ENCODE measurements at regions not wholly inside any gene's neighbourhood (a gene's known extent, or its start where the extent isn't known, plus 50 kb on each side); places are given as distances from the start of the nearest gene placed in this dataset.
"Not testable (repeated sequence)": the region's sequence is repeated elsewhere in the genome, so short reads cannot be mapped to it uniquely, and the experiment has no call there.

DNA sequence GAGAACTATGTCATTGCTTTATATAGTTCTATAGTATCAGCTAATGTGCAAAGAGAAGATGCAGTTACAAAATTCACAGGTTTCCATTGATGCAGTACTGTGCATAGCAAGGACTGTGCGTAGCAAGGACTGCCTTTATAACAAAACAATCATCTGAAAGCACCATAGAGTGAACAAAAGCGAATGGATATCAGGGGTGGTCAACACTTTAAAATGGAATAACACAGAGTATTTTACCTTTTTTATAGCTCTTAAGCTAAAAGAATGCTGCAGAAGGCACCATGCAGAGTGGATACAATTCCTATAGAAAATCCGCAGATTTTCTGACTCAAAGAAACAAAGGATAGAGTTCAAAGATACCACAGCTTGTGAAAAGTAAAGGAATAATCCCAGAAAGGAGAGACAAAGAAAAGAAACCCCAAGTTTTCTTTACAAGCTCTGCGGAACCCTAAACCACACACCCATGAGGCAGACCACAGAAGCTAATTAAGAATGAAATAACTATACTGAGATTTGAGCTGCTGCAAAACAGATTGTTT is 229.9 kb upstream of the DTNA start:
- no peak for DNase-seq (ENCODE audit: low read depth)

DNA sequence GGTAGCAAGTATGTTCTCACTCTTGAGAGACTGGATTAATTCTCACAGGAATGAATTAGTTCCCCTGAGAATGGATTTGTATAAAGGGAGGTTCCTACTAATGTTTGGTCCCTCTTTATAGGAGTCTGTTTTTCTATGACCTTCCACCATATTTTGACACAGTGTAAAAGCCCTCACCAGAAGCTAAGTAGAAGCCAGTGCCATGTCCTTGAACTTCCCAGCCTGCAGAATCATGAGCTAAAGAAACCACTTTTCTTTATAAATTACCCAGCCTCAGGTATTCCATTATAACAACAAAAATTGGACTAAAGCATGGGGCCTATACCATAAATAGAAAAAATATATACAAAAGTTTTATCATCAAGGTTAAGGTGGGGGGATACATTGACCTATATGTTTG is 227.9 kb upstream of the DTNA start:
- no peak for DNase-seq (ENCODE audit: low read depth)

DNA sequence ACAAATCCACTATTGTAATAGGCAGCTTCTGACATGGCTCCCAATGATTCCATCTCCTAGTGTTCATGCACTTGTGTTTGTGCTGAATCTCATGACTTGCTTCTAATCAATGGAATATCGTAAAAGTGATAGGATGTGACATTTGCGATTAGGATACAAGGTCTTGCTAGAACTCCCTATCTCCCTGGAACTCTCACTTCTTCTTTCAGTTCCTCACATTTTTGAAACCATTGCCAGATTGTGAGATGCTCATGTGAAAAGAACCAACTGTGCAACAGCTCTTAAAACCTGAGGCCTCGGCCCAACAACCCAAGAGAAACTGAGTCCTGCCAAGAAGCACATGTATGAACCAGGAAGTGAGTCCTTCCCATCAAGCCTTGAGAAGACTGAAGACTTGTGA is 226.9 kb upstream of the DTNA start:
- no peak for DNase-seq (ENCODE audit: low read depth)

DNA sequence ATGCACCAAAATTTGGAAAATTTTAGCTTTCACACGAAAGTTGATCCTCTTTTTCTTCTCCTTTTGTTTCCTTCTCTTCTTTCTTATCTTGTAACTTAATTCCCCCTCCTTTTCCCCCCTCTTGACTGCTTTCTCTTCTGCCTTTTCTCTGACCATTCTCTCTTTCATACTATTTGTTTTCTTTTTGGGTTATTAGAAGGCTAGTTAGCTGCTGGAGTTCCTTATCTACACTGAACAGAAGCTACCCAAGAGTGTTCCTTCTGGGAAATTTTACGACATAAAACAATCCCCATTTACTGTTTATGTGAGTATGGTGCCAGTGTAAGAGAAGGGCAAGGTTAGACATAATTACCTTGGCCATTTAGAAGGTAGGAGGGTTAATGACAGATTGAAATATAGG is 218.4 kb upstream of the DTNA start:
- DNase-seq (ENCODE audit: low read depth), result no peak

DNA sequence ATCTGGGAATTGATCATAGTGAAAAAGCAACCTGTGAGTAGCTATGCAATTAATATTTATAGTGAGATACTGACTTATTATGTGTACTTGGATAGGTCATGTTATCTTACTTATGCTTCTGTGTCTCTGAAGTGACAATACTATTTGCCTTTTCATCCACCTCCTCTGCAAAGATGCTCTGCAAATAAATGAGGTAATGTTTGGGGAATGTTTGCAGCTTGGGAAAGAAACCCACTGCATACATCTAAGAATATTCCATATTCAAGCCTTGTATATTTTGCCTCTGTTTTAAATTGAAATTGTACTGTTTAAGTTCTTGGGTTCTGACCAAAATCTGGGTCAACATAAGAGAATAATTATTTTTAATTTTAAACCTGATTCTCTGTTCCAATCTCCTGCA is 217.4 kb upstream of the DTNA start:
- DNase-seq (ENCODE audit: low read depth), result no peak

DNA sequence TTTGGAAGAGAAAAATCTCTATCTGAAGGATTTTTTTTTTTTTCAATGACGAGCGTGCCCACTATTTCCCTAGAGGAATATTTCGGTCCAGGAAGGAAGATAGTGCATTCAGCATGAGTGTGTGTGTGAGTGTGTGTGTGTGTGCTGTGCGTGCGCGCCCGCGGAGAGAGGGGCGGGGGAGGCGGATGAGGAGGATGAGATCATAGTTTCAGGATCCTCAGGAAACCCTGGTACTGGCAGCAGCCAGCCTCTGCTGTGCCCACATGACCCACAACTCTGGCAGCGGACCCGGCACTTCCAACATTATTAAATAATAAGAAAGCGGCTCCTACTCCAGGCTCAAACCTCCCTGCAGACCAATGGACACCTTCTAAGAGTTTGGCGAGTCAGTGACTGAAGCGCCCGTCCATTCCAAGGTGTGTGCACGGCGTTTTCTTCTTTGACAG is 217.0 kb upstream of the DTNA start:
- peak; percentile 54 for DNase-seq (ENCODE audit: low read depth)

DNA sequence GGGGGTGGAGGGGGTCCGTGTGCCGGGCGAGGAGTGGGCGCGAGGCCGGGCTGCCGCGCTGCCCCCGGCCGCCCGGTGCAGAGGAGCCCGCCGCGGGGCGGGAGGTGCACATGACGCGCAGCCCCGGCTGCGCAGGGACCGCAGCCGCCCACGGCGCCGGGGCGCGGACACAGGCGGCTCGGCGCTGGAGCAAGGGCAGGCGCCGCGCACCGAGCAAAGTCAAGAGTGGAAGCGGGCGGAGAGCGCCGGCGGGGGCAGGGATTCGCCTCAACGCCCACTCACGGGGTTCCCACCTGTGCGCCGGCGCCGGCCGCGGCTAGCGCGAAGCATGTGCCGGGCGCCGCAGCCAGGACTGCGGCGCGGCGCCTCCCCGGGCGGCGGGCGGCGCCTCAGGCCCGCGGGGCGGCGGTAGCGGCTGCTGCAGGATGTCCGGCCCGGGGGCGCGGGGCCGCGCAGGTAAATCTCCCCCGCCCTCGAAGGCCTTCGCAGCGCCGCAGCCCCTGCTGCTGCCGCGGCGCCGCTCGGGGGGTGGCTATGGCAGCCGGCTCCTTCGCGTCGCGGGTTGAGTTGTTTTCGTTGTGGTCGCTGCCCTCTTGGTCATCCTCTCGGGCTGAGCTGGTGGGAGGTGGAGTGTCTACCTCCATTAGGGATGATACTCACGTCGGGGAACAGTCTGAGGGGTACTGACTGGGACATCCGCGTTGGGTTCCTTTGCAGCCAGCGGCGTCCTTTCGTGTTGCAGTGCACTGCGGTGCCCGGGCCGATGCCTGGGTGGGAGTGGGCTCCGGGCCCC is 216.3 kb upstream of the DTNA start:
- no peak for DNase-seq (ENCODE audit: low read depth)

DNA sequence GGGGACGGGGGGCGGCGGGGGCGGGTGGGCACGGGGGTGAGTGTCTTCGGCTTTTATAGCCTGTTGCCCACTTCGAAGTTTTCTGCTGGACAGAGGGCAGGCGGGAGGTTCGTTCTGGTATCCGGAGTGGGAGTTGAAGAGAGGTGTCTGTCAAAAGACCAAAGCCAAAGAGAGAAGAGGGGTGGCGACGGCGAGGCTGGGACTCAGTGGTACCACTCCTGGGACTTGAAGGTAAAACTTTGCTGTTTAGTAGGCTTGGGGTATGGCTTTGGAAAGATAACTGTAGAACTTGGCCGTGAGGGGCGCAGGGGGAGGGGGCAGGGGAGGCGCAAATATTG is 215.8 kb upstream of the DTNA start:
- no peak for DNase-seq (ENCODE audit: low read depth)

DNA sequence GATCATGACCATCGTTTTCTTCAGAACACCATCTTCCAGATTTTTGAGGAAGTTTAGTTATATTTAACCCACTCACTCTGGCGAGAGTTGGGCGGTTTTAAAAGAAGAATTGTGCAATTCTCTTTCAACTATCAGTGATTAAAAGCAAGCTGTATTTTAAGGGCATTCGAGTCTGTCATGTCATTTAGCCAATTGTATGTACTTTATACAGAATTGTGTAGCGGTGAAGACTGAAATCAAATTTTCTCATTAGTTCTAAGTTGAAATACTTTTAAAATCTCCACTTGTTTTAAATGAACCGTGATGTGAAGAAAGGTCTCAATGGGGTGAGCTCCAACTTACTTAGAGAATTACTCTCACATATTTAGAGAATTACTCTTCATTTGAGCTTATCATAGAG is 214.6 kb upstream of the DTNA start:
- no peak for DNase-seq (ENCODE audit: low read depth)

DNA sequence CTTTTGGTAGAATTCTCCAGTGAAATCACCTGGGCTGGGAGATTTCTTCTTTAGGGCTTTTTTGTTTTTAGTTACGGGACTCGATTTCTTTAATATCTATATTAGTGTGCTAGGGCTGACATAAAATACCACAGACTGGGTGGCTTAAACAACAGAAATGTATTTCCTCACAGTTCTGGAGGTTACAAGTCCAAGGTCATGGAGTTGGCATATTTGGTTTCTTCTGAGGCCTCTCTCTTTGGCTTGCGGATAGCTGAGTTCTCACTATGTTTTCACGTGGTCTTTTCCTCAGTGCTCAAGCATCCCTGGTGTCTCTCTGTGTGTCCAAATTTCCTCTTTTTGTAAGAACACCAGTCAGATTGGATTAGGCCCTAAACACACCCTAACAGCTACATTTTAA is 208.5 kb upstream of the DTNA start:
- DNase-seq (ENCODE audit: low read depth), result no peak

DNA sequence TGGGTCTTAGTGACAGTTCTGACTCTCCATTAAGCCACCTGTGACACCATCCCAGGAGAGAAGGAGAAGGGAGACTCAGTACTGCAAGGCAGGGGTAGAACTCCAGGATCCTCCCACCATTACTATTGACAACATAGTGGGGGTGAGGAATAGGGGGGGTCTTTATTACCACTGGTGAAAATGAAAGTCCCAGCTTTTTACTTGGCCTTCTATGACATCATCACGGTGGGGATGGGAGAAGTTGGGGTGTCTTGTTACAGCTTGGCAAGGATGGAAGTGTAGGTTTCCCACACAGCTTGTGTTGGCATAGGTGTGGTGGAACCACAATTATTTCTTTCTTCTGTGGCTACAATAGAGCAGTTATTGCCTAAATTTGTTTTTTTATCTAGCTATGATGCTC is 203.9 kb upstream of the DTNA start:
- DNase-seq (ENCODE audit: low read depth), result no peak

DNA sequence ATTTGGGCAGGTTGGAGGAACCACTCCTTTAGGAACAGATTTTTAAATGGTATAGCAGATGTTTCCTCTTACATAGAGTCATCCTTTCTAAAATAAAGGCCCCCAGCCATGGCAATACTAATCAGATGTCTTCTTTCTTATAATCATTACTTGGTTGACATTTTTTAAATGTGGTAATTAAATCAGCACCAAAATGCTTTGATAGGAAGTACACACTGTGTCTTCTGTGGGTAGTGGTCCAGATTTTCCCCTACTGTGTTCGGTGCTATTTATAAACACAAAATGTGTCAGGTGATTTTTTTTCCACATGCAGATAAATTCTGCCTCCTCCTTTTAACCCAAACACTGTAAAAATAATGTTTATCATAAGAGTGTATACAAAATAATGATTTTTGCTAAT is 200.9 kb upstream of the DTNA start:
- no peak for DNase-seq (ENCODE audit: low read depth)

DNA sequence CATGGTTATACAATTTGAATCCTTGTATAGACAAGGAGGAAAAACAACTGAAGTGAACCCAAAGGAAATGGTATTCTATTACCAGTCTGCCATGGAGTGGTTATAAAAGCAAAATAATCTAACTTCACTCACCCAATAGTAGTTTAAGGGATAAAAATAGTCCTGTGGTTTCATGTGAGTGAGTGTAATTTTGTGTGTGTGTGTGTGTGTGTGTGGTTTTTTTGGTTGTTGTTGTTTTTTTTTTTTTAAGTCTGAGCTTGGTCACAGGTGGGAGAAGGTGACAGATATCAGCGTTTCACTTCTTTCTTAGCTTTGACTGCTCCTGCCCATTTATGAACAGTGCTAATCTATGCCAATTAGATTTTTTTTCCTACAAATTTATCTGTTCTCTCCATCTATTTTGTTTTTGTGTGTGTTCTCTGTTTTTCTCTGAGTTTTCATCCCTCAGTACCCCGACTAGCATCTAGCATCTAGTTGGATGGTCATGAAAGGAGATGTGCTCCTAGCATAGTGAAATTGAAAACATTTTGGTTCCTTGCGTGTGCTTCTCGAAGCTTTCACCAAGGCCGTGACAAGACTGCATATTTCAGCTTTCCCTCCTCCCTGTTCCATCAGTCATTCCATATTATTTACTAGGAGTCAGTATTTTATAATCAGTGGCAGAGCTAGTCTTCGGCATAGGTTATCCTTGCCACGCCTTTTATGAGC is 200.1 kb upstream of the DTNA start:
- DNase-seq (ENCODE audit: low read depth), result no peak

DNA sequence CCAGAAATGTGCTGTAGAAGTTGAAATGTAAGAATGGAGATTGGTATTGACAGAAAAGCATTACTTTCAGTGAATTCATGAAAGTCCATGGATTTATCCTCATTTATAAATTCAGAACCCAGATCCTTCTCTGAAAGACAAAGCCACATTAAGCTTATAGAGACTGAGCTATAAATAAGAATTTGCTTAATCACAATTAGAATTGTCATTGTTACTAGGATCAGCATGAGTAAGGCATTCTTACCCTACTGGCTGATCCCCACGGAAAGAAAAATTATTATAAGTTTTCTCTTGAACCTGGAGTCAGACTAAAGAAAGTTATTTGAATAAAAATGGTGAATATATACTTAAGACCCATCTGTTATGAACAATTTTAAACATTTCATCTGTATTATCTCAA is 199.2 kb upstream of the DTNA start:
- no peak for DNase-seq (ENCODE audit: low read depth)

DNA sequence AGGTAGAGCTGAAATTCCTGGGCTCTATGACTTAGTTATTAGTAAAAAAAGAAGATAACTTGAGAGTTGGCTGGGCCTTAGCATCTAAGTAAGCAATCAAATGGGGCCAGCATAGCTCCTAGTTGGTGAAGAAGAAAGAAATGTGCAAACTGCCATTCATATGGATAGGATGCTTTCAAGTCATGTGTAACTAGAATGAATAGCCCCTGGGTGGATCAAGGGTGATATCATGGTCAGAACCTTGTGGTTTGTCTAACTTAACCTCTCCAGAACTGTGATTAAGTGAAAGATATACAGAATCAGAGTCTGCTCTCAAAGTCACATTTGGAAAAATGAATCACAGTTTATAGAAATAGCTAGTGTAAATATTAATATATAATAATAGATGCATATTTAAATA is 198.7 kb upstream of the DTNA start:
- no peak for DNase-seq (ENCODE audit: low read depth)

DNA sequence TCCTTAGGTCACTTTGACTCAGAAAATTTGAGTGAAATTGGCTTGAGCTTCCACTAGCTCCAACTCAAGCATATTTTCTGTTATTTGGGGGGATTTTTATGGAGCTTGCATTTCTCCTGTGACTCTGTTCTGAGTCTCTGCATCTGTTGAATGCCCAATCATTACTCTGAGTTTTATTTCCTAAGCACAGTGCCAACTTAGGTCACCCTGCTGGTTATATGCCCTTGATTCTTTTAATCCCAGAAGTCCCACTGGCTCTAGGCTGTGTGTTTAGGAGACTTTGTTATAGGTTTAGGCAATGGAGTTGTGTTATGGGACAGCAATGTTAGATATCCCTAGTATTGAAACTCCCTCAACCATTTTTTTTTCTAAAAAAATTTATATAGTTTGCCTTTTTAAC is 198.2 kb upstream of the DTNA start:
- no peak for DNase-seq (ENCODE audit: low read depth)

DNA sequence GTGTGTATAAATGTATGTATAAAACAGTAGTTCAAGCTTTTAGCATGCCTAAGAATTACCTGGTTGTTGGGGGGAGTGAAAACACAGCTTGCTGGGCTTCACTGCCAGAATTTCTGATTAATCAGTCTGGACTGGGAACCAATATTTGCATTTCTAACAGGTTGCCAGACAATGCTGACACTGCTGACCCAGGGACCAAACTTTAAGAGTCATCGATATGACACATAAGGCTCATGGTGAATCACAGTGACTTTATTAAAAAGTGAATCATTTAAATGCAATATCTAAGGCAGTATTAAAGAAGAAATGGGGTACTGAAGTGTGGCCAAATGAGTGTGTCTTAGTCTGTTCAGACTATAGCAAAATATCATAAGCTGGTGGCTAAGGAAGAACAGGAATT is 195.9 kb upstream of the DTNA start:
- no peak for DNase-seq (ENCODE audit: low read depth)

DNA sequence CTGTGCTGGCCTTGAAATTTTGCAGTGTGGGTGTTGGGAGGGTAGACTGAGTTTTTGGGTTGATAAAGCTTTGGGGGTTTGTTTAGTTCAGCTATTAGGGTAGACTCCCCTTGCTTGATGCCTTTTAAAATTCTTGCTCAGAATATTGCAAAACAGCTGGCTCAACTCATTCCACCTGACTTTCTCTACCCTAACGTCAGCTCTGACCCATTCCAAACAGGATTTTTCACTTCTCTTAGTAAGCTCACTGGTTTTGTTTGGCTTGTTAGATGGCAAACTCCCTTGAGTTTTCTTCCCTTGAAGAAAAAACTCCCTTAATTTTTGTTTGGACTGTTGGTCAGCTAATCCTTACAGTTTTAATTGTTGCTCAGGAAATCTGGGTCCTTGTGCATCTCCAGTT is 195.1 kb upstream of the DTNA start:
- DNase-seq (ENCODE audit: low read depth), result no peak

DNA sequence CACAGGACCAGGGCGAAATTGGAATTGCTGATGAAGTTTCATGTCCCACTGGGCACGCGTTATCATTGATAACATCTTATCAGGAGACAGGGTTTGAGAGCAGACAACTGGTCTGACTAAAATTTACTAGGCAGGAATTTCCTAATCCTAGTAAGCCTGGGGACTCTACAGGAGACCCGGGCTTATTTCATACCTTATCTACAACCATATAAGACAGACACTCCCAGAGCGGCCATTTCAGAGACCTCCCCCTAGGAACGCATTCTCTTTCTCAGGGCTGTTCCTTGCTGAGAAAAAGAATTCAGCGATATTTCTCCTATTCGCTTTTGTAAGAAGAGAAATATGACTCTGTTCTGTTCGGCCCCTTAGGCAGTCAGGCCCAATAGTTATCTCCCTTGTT is 193.7 kb upstream of the DTNA start:
- not testable (repeated sequence) for DNase-seq (ENCODE audit: low read depth)

DNA sequence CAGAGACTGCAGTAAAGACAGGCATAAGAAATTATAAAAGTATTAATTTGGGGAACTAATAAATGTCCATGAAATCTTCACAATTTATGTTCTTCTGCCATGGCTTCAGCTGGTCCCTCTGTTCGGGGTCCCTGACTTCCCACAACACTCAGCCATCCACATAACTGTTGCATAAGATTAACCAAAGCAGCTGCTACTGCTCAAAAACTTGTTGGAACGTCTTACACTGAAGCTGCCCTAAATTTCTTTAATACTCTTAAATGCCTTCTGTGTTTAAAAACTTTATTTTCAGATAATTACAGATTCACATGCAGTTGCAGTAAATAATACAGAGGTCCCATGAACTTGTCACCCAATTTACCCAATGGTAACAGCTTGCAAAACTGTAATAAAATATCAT is 193.1 kb upstream of the DTNA start:
- not testable (repeated sequence) for DNase-seq (ENCODE audit: low read depth)

DNA sequence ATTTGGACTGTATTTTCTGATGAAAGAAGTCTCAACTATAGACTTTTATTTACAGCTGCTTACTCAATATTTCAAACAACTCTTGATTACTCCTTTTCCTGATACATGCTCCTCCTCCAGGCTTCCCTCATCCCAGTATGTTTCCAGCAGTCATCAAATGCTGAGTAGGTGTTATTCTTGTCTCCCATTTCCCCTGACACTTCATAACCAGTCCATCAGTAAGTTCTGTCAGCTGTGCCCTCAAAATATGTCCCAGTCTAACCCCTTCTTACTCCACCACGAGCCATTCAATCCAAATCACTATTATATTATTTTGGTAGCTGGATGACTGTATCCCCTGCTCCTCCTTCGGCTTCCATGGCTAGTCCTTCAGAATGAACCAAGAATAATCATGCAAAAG is 189.1 kb upstream of the DTNA start:
- no peak for DNase-seq (ENCODE audit: low read depth)

DNA sequence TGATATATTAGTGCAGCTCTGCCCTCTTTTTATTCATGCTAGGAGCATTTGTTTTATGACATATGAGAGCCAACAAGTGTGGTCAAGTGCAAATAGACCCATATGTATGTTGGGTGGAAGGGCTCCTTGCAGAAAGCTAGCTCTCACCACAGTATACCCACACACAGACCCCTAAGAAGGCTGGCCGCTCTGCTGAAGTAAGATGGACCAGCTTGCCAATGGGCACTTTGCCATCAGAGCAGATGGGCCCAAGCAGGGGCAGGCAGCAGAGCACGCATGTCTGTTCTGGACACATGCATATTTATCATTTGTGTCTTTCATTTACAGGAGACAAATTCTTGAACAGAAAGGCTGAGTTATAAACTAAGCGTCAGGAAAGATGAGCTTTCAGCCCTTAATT is 187.5 kb upstream of the DTNA start:
- no peak for DNase-seq (ENCODE audit: low read depth)

DNA sequence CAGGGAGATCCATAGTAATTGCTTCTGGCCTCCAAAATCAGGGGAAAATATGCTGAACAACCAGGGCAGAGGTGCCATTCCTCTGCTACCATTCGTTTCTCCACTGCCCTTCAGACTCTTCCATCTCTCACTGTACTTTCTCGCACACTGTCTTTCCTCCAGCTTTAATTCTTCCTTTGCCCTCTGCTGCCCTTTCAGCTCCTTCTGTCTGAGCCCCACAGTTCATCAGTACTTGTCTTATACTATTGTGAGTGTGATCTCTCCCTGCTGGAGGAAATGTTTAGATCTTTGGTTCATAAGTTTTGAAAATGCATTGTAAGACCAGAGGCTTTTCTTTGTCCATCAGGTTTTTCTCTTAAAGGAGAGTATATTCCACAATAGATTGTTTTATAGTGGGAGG is 184.9 kb upstream of the DTNA start:
- no peak for DNase-seq (ENCODE audit: low read depth)
